GM21447 (cell line): ENCODE measurements at regions not wholly inside any gene's neighbourhood (a gene's known extent, or its start where the extent isn't known, plus 50 kb on each side); places are given as distances from the start of the nearest gene placed in this dataset.
A peak's percentile ranks its signal among the peaks of the same experiment; 100 is the strongest.
"Not testable (repeated sequence)": the region's sequence is repeated elsewhere in the genome, so short reads cannot be mapped to it uniquely, and the experiment has no call there.

Source experiments
- ATAC-seq: cut with Tn5 transposase; IDR thresholded peaks from one replicate; pipeline ENCODE4 v1.9.1; 2021; ENCODE audit not compliant: unreplicated experiment

GRCh38 chr10:8305876-8306652 lies 251.6 kb downstream of the GATA3 start:
- ATAC-seq, result no peak

GRCh38 chr10:8306685-8307364 lies 252.3 kb downstream of the GATA3 start:
- ATAC-seq, result no peak

- no peak for ATAC-seq
Measured at GRCh38 chr10:8310930-8311329, 256.4 kb downstream of the GATA3 start.

- ATAC-seq, result no peak
Measured at GRCh38 chr10:8311526-8312070, 257.1 kb downstream of the GATA3 start.

DNA sequence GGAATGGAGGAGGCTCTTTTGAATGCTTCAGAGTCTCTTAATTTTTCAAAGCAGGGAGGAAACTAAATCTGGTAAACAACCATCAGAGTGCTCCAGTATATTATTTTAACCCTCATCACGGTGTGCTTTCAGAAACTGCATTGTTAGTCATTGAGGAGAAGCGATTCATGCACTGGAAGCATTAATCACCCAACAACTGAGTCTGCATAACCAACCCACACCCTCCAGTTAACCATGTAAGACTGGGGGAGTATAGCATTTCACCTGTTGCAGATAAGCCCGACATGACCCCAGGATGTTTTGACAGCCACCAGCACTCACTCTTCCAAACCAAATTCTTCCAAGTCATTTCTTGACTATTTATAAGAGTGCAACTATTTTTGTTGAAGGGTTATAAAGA lies 257.6 kb downstream of the GATA3 start:
- no peak for ATAC-seq

DNA sequence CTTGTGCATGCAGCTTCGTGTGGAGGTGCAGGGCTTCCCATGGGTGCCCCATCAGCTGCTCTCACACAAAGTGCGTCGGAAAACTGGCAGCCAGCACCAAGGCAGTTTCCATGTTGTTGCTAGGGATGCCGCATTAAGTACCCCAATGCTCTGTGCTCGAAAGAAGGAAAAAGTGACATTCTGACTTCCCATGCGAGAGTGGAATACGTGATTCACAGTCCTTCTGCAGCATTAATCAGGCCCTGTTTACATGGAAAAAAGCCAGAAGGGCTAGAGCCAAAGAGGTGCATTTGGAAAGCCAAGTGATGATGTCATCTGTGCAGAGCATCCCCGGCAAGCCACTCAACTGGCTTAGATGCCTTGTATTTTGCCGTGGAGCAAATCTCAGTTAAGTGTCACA lies 258.3 kb downstream of the GATA3 start:
- ATAC-seq, result no peak

- ATAC-seq, result no peak
Measured at GRCh38 chr10:8314486-8314885, 260.0 kb downstream of the GATA3 start.

DNA sequence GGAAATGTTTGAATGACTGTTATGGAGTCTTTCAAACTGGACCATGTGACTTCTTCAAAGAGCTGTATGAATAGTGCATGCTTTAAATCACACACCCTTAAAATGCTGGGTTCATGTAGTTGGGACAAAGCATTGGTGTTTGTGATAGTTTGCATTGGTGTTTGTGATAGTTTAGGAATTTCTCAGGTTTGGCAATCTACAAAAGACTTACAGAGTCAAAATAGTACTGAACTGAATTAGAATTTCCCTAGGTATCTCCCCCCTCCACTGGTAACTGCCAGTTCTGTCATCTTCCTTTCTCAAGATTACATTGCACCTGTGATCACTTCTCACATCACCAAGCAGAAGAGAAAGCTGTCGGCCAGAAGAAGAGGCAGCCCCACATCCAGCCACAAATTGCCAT lies 261.1 kb downstream of the GATA3 start:
- no peak for ATAC-seq

DNA sequence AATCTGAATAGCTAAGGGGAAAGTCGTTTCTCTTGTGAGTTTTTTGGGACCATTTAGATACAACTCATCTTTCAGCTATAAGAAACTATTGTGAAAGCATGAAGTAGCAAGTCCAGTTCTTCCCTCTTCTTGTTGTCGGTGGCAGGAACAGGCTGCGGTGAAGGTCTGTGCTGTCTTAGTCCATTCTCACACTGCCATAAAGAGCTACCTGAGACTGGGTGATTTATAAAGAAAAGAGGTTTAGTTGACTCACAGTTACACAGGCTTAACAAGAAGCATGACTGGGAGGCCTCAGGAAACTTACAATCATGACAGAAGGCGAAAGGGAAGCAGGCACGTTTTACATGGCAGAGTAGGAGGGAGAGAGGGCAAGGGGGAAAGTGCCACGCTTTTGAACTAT lies 261.8 kb downstream of the GATA3 start:
- ATAC-seq, result no peak

- not testable (repeated sequence) for ATAC-seq
Measured at GRCh38 chr10:8318429-8318828, 263.9 kb downstream of the GATA3 start.

DNA sequence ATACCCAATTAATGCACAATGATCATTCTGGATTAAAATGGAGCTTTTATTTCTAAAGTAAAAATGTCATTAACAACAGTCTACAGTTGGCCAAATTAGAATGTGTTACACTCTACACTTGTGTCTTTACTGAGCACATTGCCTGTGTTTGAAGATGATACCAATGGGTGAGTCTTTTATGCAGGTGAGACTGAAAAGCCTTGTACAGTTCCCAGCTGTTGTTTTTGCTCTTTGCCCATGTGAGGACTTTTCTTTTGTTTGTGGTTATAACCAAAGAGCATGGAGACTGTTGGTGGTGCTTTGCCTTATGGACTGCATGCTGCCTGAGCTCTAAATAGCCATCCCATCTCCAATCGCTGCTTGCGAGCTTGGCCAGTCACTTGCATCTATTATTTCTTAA lies 264.5 kb downstream of the GATA3 start:
- ATAC-seq, result no peak

- ATAC-seq, result no peak
Measured at GRCh38 chr10:8319704-8320103, 265.2 kb downstream of the GATA3 start.

- ATAC-seq, result no peak
Measured at GRCh38 chr10:8321990-8322389, 267.5 kb downstream of the GATA3 start.

- no peak for ATAC-seq
Measured at GRCh38 chr10:8323428-8324054, 269.1 kb downstream of the GATA3 start.

- ATAC-seq, result no peak
Measured at GRCh38 chr10:8325024-8325980, 270.8 kb downstream of the GATA3 start.

GRCh38 chr10:8326396-8327139 lies 272.1 kb downstream of the GATA3 start:
- no peak for ATAC-seq

DNA sequence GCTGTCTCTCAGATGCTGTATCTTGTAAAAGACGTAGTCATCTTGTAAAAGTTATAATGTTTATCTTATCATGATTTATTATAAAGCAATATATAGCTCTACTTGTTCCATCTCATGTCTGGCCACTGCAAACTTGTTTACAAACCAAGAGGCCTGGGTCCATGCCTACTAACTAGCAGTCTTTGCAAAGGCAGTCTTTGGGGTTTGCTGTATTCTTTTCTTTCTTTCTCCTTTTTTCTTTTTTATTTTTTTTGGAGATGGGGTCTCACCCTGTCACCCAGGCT lies 272.6 kb downstream of the GATA3 start:
- ATAC-seq, result no peak

GRCh38 chr10:8331387-8331786 lies 276.9 kb downstream of the GATA3 start:
- ATAC-seq, result no peak

DNA sequence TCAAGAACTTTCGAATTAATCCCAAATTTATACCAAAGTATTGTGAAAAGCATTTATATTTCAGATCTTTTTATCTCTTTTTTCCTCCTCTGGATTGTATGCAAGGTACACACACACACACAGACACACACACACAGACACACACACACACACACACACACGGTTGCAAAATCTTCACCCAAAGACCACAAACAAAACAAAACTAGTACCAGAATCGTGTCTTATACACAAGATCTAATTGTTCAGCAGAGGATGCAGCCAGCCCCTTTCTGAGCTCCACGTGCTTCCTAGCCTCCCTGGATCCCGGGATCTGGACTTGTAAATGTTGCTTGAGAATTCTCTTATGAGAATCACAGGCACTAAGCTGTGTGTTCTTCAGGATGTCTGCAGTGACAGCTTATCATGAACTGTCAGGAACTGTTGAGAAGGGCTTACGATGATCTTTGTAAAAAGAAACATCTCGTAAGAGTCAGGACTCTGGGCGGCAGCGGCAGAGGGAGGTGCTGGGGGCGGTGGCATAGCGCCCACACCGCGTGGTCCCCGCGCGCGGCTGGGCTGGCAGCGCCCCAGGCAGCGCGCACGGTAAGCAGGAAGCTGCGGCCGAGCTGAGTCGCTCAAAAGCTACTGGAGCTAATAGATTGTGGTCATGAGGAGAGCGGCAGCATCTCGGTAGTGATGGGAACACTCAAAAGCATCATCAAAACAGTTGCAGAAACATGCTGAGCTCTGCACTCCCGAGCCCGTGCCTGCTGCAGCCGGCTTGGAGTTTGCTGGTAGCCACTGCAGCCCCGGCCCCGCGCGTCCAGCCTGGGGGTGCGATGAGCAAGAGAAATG lies 277.6 kb downstream of the GATA3 start:
- ATAC-seq, result peak; percentile 93
